HCT116 (cell line): ENCODE measurements at regions not wholly inside any gene's neighbourhood (a gene's known extent, or its start where the extent isn't known, plus 50 kb on each side); places are given as distances from the start of the nearest gene placed in this dataset.

Source experiments
- ATAC-seq: fragments of 200-7000 bp; cut with Tn5 transposase; 2 replicates; pipeline ENCODE4 v1.9.1; 2020; ENCODE audit warnings: mild to moderate bottlenecking, moderate library complexity
- BruUV-seq: library from RNA; stranded (reverse); fragments of 400-500 nt; replicated peaks from 2 replicates; lab custom pipeline; 2021; lab: Mats Ljungman, UMichigan
- CTCF ChIA-PET: fragments of 300-600 bp; sonication (Branson Sonifier 250); formaldehyde crosslinking; loops from one replicate; lab custom pipeline; 2021; ENCODE audit warnings: antibody characterized with exemption; lab: Charles Lee
- POLR2A ChIA-PET: fragments of 300-600, 350-600 bp; sonication (Branson Sonifier 250); formaldehyde crosslinking; loops from one replicate; lab custom pipeline; 2021; ENCODE audit warnings: antibody characterized with exemption; lab: Charles Lee
- RAD21 ChIA-PET, 2 experiments: fragments of 300-600 bp; sonication (Branson Sonifier 250); formaldehyde crosslinking; loops; one replicate each; lab custom pipeline; 2023; ENCODE audit warnings: low total read pairs in 2 of 2; ENCODE audit not compliant: uncharacterized antibody in 2 of 2, unreplicated experiment in 2 of 2, low non-redundant PET in 1 of 2; lab: Charles Lee
- DNase-seq: peaks from one replicate; pipeline ENCODE4 v3.0.0-alpha.2; 2010; ENCODE audit warnings: low read depth, low spot score
- H2AFZ ChIP-seq: fragments of 200-600 bp; shearing (Covaris generic), sonication (generic); 2 replicates; pipeline ENCODE4 v1.6.1; 2017; ENCODE audit warnings: low read depth, mixed run types, mixed read lengths, antibody characterized with exemption, low read length; ENCODE audit not compliant: poor library complexity, severe bottlenecking
- H3K27ac ChIP-seq: 2 replicates; pipeline ENCODE4 v1.5.1; 2012; ENCODE audit warnings: low read depth, low read length
- H3K27me3 ChIP-seq: fragments of 200-600 bp; sonication (generic); 2 replicates; pipeline ENCODE4 v1.6.1; 2016; ENCODE audit warnings: mixed run types, low read length, mixed read lengths; ENCODE audit not compliant: insufficient read depth
- H3K36me3 ChIP-seq, 2 experiments: fragments of 200-500 bp in 1 of 2; fragments of 200-600 bp in 1 of 2; sonication (Bioruptor generic) in 1 of 2; sonication (generic) in 1 of 2; 2 replicates each; pipeline versions ENCODE4 v1.5.1 to v1.6.1; 2014 to 2016; ENCODE audit warnings: low read length in 2 of 2, inconsistent platforms in 1 of 2, mixed read lengths in 1 of 2, mixed run types in 1 of 2; ENCODE audit not compliant: insufficient read depth in 2 of 2, control insufficient read depth in 1 of 2
- H3K4me1 ChIP-seq, 2 experiments: fragments of 200-600 bp in 1 of 2; sonication (generic) in 1 of 2; 2 replicates each; pipeline versions ENCODE4 v1.5.1 to v1.6.1; 2012 to 2017; ENCODE audit warnings: low read length in 2 of 2, inconsistent platforms in 1 of 2, mild to moderate bottlenecking in 1 of 2, mixed read lengths in 1 of 2, mixed run types in 1 of 2, moderate library complexity in 1 of 2; ENCODE audit not compliant: insufficient read depth in 2 of 2, control insufficient read depth in 1 of 2
- H3K4me2 ChIP-seq: fragments of 200-600 bp; sonication (generic); 2 replicates; pipeline ENCODE4 v1.6.1; 2017; ENCODE audit warnings: mixed run types, low read length, mixed read lengths
- H3K4me3 ChIP-seq, 2 experiments: fragments of 200-600 bp in 1 of 2; sonication (generic) in 1 of 2; replicated peaks in 1 of 2; 2 replicates each; pipeline ENCODE4 v1.5.1; 2011 to 2016; ENCODE audit warnings: low read length in 2 of 2, control low read depth in 1 of 2, low read depth in 1 of 2, mild to moderate bottlenecking in 1 of 2, mixed read lengths in 1 of 2, mixed run types in 1 of 2
- H3K79me2 ChIP-seq: fragments of 200-600 bp; sonication (generic); 2 replicates; pipeline ENCODE4 v1.6.1; 2017; ENCODE audit warnings: mild to moderate bottlenecking, mixed run types, low read length, moderate library complexity, mixed read lengths; ENCODE audit not compliant: insufficient read depth
- H3K9ac ChIP-seq: fragments of 200-600 bp; sonication (generic); 2 replicates; pipeline ENCODE4 v1.6.1; 2016; ENCODE audit warnings: low read length, mixed read lengths
- H3K9me2 ChIP-seq: fragments of 200-600 bp; sonication (generic), shearing (Covaris generic); 2 replicates; pipeline ENCODE4 v1.6.1; 2017; ENCODE audit warnings: mixed run types, mild to moderate bottlenecking, moderate library complexity; ENCODE audit not compliant: insufficient read depth
- H3K9me3 ChIP-seq, 2 experiments: fragments of 200-500 bp in 1 of 2; fragments of 200-600 bp in 1 of 2; sonication (Bioruptor generic) in 1 of 2; sonication (generic) in 1 of 2; 2 replicates each; pipeline ENCODE4 v1.6.1; 2014 to 2017; ENCODE audit warnings: low read length in 2 of 2, mixed read lengths in 2 of 2, inconsistent platforms in 1 of 2, low read depth in 1 of 2, mild to moderate bottlenecking in 1 of 2, mixed run types in 1 of 2, moderate library complexity in 1 of 2; ENCODE audit not compliant: control insufficient read depth in 1 of 2, insufficient read depth in 1 of 2
- H4K20me1 ChIP-seq: fragments of 200-600 bp; sonication (generic), shearing (Covaris generic); 2 replicates; pipeline ENCODE4 v1.6.1; 2017; ENCODE audit warnings: mixed run types, mild to moderate bottlenecking, moderate library complexity; ENCODE audit not compliant: insufficient read depth
- CBX3 ChIP-seq: IDR thresholded peaks from 2 replicates; pipeline ENCODE4 v1.6.1; 2012; ENCODE audit warnings: low read depth
- CTCF ChIP-seq, 3 experiments: fragments of 200-600 bp in 1 of 3; sonication (generic) in 1 of 3; IDR thresholded peaks in 2 of 3; conservative IDR thresholded peaks in 1 of 3; 2 replicates each; pipeline ENCODE4 v1.5.1; 2012 to 2017; ENCODE audit warnings: low read depth in 2 of 3, low read length in 2 of 3, antibody characterized with exemption in 1 of 3, borderline replicate concordance in 1 of 3, control low read depth in 1 of 3, mild to moderate bottlenecking in 1 of 3, mixed read lengths in 1 of 3, mixed run types in 1 of 3, moderate library complexity in 1 of 3; ENCODE audit not compliant: insufficient read depth in 1 of 3
- EGR1 ChIP-seq: IDR thresholded peaks from 2 replicates; pipeline ENCODE4 v1.6.1; 2012; ENCODE audit warnings: low read depth
- EZH2 ChIP-seq: fragments of 200-600 bp; sonication (generic); IDR thresholded peaks from 2 replicates; pipeline ENCODE4 v1.6.1; 2017; ENCODE audit warnings: antibody characterized with exemption, mixed run types
- EZH2phosphoT487 ChIP-seq: fragments of 200-600 bp; IDR thresholded peaks from 2 replicates; pipeline ENCODE4 v1.6.1; 2018; ENCODE audit warnings: antibody characterized with exemption, borderline replicate concordance
- FOSL1 ChIP-seq: IDR thresholded peaks from 2 replicates; pipeline ENCODE4 v1.6.1; 2012; ENCODE audit warnings: low read depth
- JUND ChIP-seq: IDR thresholded peaks from 2 replicates; pipeline ENCODE4 v1.6.1; 2012
- POLR2A ChIP-seq: IDR thresholded peaks from 2 replicates; pipeline ENCODE4 v1.7.0; 2011; ENCODE audit warnings: borderline replicate concordance; ENCODE audit not compliant: insufficient read depth, insufficient read length; ENCODE audit errors: extremely low read depth
- POLR2AphosphoS5 ChIP-seq: IDR thresholded peaks from 2 replicates; pipeline ENCODE4 v1.6.1; 2011; ENCODE audit warnings: mild to moderate bottlenecking, low read depth, low read length, moderate library complexity
- RAD21 ChIP-seq: IDR thresholded peaks from 2 replicates; pipeline ENCODE4 v1.6.1; 2012; ENCODE audit warnings: low read depth, mild to moderate bottlenecking
- SIN3A ChIP-seq: IDR thresholded peaks from 2 replicates; pipeline ENCODE4 v1.6.1; 2012; ENCODE audit warnings: low read depth
- SRF ChIP-seq: IDR thresholded peaks from 2 replicates; pipeline ENCODE4 v1.6.1; 2012; ENCODE audit warnings: low read depth
- YY1 ChIP-seq: IDR thresholded peaks from 2 replicates; pipeline ENCODE4 v1.6.1; 2011; ENCODE audit warnings: low read length, low read depth, moderate library complexity, mild to moderate bottlenecking; ENCODE audit not compliant: insufficient replicate concordance; ENCODE audit errors: extremely low read depth
- ZFX ChIP-seq: fragments of 450-650 bp; IDR thresholded peaks from 2 replicates; pipeline ENCODE4 v1.6.1; 2017
- ZNF274 ChIP-seq: fragments of 200-500 bp; sonication (Bioruptor generic); IDR thresholded peaks from 2 replicates; pipeline ENCODE4 v1.6.1; 2014; ENCODE audit warnings: mild to moderate bottlenecking, low read depth, low read length, inconsistent platforms
- intact Hi-C: fragments of 100-400 bp; cut with micrococcal nuclease; formaldehyde crosslinking; loops from 2 replicates; pipeline ENCODE4 v1.10.0; 2022
- TF ChIP-seq, protein P1 (sequence below): IDR thresholded peaks from 2 replicates; pipeline ENCODE4 v1.6.1; 2012
- TF ChIP-seq, protein P2 (sequence below): IDR thresholded peaks from 2 replicates; pipeline ENCODE4 v1.6.1; 2012

DNA sequence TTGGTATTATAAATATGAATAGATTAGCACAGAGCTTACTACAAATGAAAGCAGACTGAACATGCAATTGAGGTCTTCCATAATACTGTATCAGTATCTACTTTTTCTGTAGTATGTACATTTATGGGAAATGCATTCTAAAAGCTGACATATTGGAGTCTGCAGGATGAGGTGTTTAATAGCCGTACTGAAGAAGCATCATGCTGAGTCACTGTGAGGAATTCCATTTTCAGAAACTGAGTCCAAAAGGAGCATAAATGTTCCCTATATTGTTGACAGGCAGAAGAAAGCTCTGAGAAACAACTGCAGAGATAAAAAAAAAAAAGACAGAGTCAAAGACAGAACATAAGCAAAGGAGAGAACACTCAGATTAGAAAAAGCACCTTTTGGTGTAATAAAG is 366.7 kb upstream of the SPHKAP start:
- no peak overlapping the region for H3K27ac ChIP-seq
- no peak overlapping the region for H3K4me3 ChIP-seq
- H3K9me3 ChIP-seq, result peaks cover 0 to 3% of the 10 kb centered on the region in 2 experiments; a peak in 1 of 4 replicates
- DNase-seq (no peak), ATAC-seq (no peak)
- TF ChIP-seq RAD21 (no peak), SRF (no peak), POLR2AphosphoS5 (no peak), ZNF274 (no peak), JUND (no peak), EZH2 (no peak), EZH2phosphoT487 (no peak), CTCF (IDR thresholded peaks at IDR 0.05 in 2 of 3, conservative IDR thresholded peaks at IDR 0.05 in 1 of 3; ENCODE audit: borderline replicate concordance in 1 of 3, insufficient read depth in 1 of 3, low read depth in 2 of 3, low read length in 2 of 3) (no peak), FOSL1 (no peak), YY1 (no peak), EGR1 (no peak), SIN3A (no peak), ZFX (no peak), POLR2A (no peak), CBX3 (no peak)
- TF ChIP-seq, protein P1, sequence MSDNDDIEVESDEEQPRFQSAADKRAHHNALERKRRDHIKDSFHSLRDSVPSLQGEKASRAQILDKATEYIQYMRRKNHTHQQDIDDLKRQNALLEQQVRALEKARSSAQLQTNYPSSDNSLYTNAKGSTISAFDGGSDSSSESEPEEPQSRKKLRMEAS, result no peak
- TF ChIP-seq, protein P2, sequence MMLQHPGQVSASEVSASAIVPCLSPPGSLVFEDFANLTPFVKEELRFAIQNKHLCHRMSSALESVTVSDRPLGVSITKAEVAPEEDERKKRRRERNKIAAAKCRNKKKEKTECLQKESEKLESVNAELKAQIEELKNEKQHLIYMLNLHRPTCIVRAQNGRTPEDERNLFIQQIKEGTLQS, result no peak
- no peaks in the 10 kb centered on the region for H3K79me2 ChIP-seq
- H3K4me1 ChIP-seq, result peaks cover 0 to 6% of the 10 kb centered on the region in 2 experiments; a peak in 1 of 4 replicates
- POLR2A ChIA-PET, result no interaction called here
- H3K36me3 ChIP-seq, result no peaks in the 10 kb centered on the region
- no TSS peak for BruUV-seq
- no peak overlapping the region for H3K4me2 ChIP-seq
- no peak overlapping the region for H3K9ac ChIP-seq
- no peaks in the 10 kb centered on the region for H3K27me3 ChIP-seq
- RAD21 ChIA-PET, result no interaction called here
- no peak overlapping the region for H2AFZ ChIP-seq
- no peaks in the 10 kb centered on the region for H4K20me1 ChIP-seq
- CTCF ChIA-PET, result no interaction called here
- intact Hi-C loops, result no loop called here
- H3K9me2 ChIP-seq, result no peaks in the 10 kb centered on the region
